Suprapubic skin (tissue), 4 donors: ENCODE measurements at regions not wholly inside any gene's neighbourhood (a gene's known extent, or its start where the extent isn't known, plus 50 kb on each side); places are given as distances from the start of the nearest gene placed in this dataset.

Experiments
- DNase-seq, 2 donors: peaks; one replicate each; pipeline ENCODE4 v3.0.0-alpha.2; 2019; ENCODE audit warnings: low spot score in 2 of 2
- H3K27ac ChIP-seq: fragments of 200-600 bp; sonication (generic); one replicate; pipeline ENCODE4 v1.5.1; 2019
- H3K27me3 ChIP-seq: fragments of 200-600 bp; sonication (generic); one replicate; pipeline ENCODE4 v1.5.1; 2019
- H3K36me3 ChIP-seq: fragments of 200-600 bp; sonication (generic); one replicate; pipeline ENCODE4 v1.5.1; 2019
- H3K4me1 ChIP-seq: fragments of 200-600 bp; sonication (generic); one replicate; pipeline ENCODE4 v1.5.1; 2019
- H3K4me3 ChIP-seq: fragments of 200-600 bp; sonication (generic); one replicate; pipeline ENCODE4 v1.5.1; 2019; ENCODE audit warnings: mild to moderate bottlenecking
- H3K9me3 ChIP-seq: fragments of 200-600 bp; sonication (generic); one replicate; pipeline ENCODE4 v1.5.1; 2019
- EP300 ChIP-seq: sonication (generic); formaldehyde crosslinking; IDR thresholded peaks from one replicate; pipeline ENCODE4 v1.6.1; 2017; ENCODE audit warnings: antibody characterized with exemption
- POLR2A ChIP-seq, 2 donors: fragments of 450-650 bp; IDR thresholded peaks; one replicate each; pipeline ENCODE4 v1.6.1; 2017; ENCODE audit warnings: antibody characterized with exemption in 2 of 2, mild to moderate bottlenecking in 2 of 2, moderate library complexity in 2 of 2
- POLR2AphosphoS5 ChIP-seq, 3 donors: sonication (generic); formaldehyde crosslinking; IDR thresholded peaks; one replicate each; pipeline ENCODE4 v1.6.1; 2017; ENCODE audit warnings: antibody characterized with exemption in 3 of 3
- WGBS: methylation state at CpG from one replicate; pipeline ENCODE4 v1.1.5; 2018; 5-methylcytosine and 5-hydroxymethylcytosine counted together
- TF ChIP-seq, protein P1 (sequence below), 2 donors: fragments of 200-600 bp in 1 of 2; fragments of 450-650 bp in 1 of 2; sonication (generic) in 1 of 2; IDR thresholded peaks; one replicate each; pipeline ENCODE4 v1.5.1; 2016 to 2019; ENCODE audit warnings: antibody characterized with exemption in 2 of 2, mild to moderate bottlenecking in 1 of 2, moderate library complexity in 1 of 2

GRCh38 chr15:55033574-55033973 is 163.2 kb downstream of the RSL24D1 start:
- H3K4me3 ChIP-seq: no peak overlapping the region
- no peaks in the 10 kb centered on the region for H3K36me3 ChIP-seq
- DNase-seq: no peak
- no peak overlapping the region for H3K27ac ChIP-seq
- WGBS: 85% methylated on average over 2 of the region's 2 CpGs
- H3K9me3 ChIP-seq: no peaks in the 10 kb centered on the region
- no peaks in the 10 kb centered on the region for H3K27me3 ChIP-seq
- TF ChIP-seq, protein P1, sequence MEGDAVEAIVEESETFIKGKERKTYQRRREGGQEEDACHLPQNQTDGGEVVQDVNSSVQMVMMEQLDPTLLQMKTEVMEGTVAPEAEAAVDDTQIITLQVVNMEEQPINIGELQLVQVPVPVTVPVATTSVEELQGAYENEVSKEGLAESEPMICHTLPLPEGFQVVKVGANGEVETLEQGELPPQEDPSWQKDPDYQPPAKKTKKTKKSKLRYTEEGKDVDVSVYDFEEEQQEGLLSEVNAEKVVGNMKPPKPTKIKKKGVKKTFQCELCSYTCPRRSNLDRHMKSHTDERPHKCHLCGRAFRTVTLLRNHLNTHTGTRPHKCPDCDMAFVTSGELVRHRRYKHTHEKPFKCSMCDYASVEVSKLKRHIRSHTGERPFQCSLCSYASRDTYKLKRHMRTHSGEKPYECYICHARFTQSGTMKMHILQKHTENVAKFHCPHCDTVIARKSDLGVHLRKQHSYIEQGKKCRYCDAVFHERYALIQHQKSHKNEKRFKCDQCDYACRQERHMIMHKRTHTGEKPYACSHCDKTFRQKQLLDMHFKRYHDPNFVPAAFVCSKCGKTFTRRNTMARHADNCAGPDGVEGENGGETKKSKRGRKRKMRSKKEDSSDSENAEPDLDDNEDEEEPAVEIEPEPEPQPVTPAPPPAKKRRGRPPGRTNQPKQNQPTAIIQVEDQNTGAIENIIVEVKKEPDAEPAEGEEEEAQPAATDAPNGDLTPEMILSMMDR (IDR thresholded peaks at IDR 0.05): no peak
- TF ChIP-seq POLR2A (IDR thresholded peaks at IDR 0.05): no peak
- TF ChIP-seq POLR2AphosphoS5 (IDR thresholded peaks at IDR 0.05): no peak
- TF ChIP-seq EP300: no peak
- H3K4me1 ChIP-seq: no peaks in the 10 kb centered on the region

DNA sequence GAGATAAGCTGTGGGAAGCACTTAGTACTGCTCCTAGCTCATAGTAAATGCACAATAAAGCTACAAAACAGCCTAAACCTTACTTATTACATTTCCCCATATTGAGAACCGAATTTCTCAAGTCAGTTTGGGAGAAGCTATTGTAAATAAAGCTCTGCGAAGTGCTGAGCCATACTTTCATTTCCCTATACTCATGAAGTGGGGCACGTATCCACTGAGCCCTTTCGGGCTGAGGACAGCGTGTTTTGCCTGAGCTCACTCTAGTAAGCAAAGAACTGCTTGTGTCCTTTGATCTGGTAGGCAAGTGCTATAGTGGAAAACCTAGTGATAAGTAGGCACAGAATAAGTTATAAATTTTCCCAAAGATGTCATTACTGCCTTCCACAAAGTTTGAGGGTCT is 165.0 kb downstream of the RSL24D1 start:
- Histone ChIP-seq H3K27ac (no peak overlapping the region), H3K9me3 (no peaks in the 10 kb centered on the region), H3K4me1 (no peaks in the 10 kb centered on the region), H3K36me3 (no peaks in the 10 kb centered on the region), H3K27me3 (no peaks in the 10 kb centered on the region), H3K4me3 (no peak overlapping the region)
- no peak for TF ChIP-seq EP300
- no peak for TF ChIP-seq POLR2AphosphoS5 (IDR thresholded peaks at IDR 0.05)
- TF ChIP-seq POLR2A (IDR thresholded peaks at IDR 0.05): no peak
- TF ChIP-seq, protein P1 (IDR thresholded peaks at IDR 0.05): no peak
- DNase-seq: no peak
- 72% methylated on average over 5 of the region's 5 CpGs for WGBS

DNA sequence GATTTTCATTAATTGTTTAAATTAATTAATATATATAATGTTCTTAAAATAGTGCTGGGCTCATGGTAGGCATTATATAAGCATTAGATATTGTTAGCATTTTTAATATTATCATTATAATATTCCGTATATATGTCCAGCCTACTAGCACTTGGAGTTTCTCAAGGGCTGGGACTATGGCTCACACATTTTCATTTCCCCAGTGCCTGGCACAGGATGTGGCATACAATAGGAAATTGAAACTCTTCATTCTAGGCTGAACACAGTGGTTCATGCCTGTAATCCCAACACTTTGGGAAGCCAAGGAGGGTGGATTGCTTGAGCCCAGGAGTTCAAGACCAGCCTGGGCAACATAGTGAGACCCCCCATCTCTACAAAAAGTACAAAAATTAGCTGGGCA is 170.4 kb downstream of the RSL24D1 start:
- no peak for DNase-seq
- Histone ChIP-seq H3K4me3 (no peak overlapping the region), H3K4me1 (no peaks in the 10 kb centered on the region), H3K9me3 (no peaks in the 10 kb centered on the region), H3K27ac (no peak overlapping the region), H3K36me3 (no peaks in the 10 kb centered on the region), H3K27me3 (no peaks in the 10 kb centered on the region)
- WGBS: 34% methylated on average over 1 of the region's 1 CpG
- TF ChIP-seq, protein P1 (IDR thresholded peaks at IDR 0.05): no peak
- no peak for TF ChIP-seq POLR2AphosphoS5 (IDR thresholded peaks at IDR 0.05)
- no peak for TF ChIP-seq EP300
- TF ChIP-seq POLR2A (IDR thresholded peaks at IDR 0.05): no peak

DNA sequence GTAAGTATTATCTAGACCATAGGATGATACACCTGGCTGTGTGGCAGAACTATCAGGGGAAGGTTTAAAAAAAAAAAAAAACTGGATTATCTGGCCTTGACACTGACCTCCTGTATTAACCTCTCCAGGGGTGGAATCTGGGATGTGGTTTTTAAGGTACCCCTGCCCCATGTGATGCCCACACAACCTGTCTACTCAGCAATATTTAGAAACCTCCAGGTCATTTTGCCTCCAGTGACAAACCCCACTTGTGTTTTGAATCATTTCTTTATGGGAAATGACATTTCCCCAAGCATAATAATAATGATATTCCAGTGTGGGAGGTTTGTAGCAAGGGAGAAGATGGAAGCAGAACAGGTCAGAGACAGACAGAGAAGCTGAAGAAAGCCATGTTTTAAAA is 179.1 kb downstream of the RSL24D1 start:
- no peak for DNase-seq
- no peaks in the 10 kb centered on the region for H3K9me3 ChIP-seq
- no peak overlapping the region for H3K4me3 ChIP-seq
- TF ChIP-seq POLR2AphosphoS5 (IDR thresholded peaks at IDR 0.05) (no peak), EP300 (no peak), POLR2A (IDR thresholded peaks at IDR 0.05) (no peak)
- TF ChIP-seq, protein P1 (IDR thresholded peaks at IDR 0.05): no peak
- no peaks in the 10 kb centered on the region for H3K27me3 ChIP-seq
- no peaks in the 10 kb centered on the region for H3K36me3 ChIP-seq
- no peaks in the 10 kb centered on the region for H3K4me1 ChIP-seq
- no peak overlapping the region for H3K27ac ChIP-seq

- Histone ChIP-seq H3K4me3 (no peak overlapping the region), H3K27me3 (no peaks in the 10 kb centered on the region), H3K27ac (no peak overlapping the region), H3K4me1 (no peaks in the 10 kb centered on the region), H3K9me3 (peaks cover 3% of the 10 kb centered on the region), H3K36me3 (no peaks in the 10 kb centered on the region)
- TF ChIP-seq, protein P1 (IDR thresholded peaks at IDR 0.05): no peak
- TF ChIP-seq POLR2A (IDR thresholded peaks at IDR 0.05) (no peak), POLR2AphosphoS5 (IDR thresholded peaks at IDR 0.05) (no peak), EP300 (no peak)
- WGBS: 57% methylated on average over 7 of the region's 7 CpGs
- DNase-seq: no peak
Observed at GRCh38 chr15:55016225-55016624, 180.5 kb downstream of the RSL24D1 start.
